Kidney (tissue), 13 donors: ENCODE measurements at regions not wholly inside any gene's neighbourhood (a gene's known extent, or its start where the extent isn't known, plus 50 kb on each side); places are given as distances from the start of the nearest gene placed in this dataset.
A peak's percentile ranks its signal among the peaks of the same experiment; 100 is the strongest.

Source experiments
- DNase-seq, 5 donors: peaks; one replicate each; pipeline ENCODE4 v3.0.0-alpha.2; 2013 to 2020
- FAIRE-seq: peaks from 2 replicates; lab custom pipeline; 2012; peaks lifted over from hg19 to GRCh38; lab: Jason Lieb, UNC
- H3K27ac ChIP-seq, 2 donors: one replicate each; pipeline ENCODE4 v1.7.0; 2013; ENCODE audit warnings: low read depth in 2 of 2, low read length in 2 of 2, inconsistent platforms in 1 of 2
- H3K27me3 ChIP-seq: one replicate; pipeline ENCODE4 v1.7.1; 2013; ENCODE audit warnings: low read length, inconsistent platforms; ENCODE audit not compliant: control insufficient read depth, insufficient read depth
- H3K36me3 ChIP-seq, 3 donors: one replicate each; pipeline versions ENCODE4 v1.7.0 to v1.7.1; 2013; ENCODE audit warnings: low read length in 3 of 3, control low read depth in 1 of 3, inconsistent platforms in 1 of 3; ENCODE audit not compliant: insufficient read depth in 3 of 3, control insufficient read depth in 2 of 3
- H3K4me1 ChIP-seq, 3 donors: one replicate each; pipeline versions ENCODE4 v1.7.0 to v1.7.1; 2013; ENCODE audit warnings: low read length in 3 of 3, inconsistent platforms in 1 of 3, low read depth in 1 of 3; ENCODE audit not compliant: control insufficient read depth in 2 of 3, insufficient read depth in 2 of 3
- H3K4me3 ChIP-seq, 3 donors: one replicate each; pipeline versions ENCODE4 v1.7.0 to v1.8.1; 2013; ENCODE audit warnings: low read length in 3 of 3, control low read depth in 1 of 3, inconsistent platforms in 1 of 3
- H3K9ac ChIP-seq, 3 donors: one replicate each; pipeline versions ENCODE4 v1.7.0 to v1.7.1; 2013; ENCODE audit warnings: low read length in 3 of 3, control low read depth in 1 of 3, inconsistent platforms in 1 of 3
- H3K9me3 ChIP-seq, 3 donors: one replicate each; pipeline versions ENCODE4 v1.7.0 to v1.7.1; 2013; ENCODE audit warnings: low read length in 3 of 3, control low read depth in 1 of 3, inconsistent platforms in 1 of 3; ENCODE audit not compliant: control insufficient read depth in 2 of 3, insufficient read depth in 1 of 3
- CTCF ChIP-seq: IDR thresholded peaks from 3 replicates; pipeline ENCODE4 v1.5.1; 2012; ENCODE audit warnings: mild to moderate bottlenecking, moderate library complexity, borderline replicate concordance; ENCODE audit not compliant: insufficient read depth; ENCODE audit errors: extremely low read depth
- intact Hi-C: fragments of 100-400 bp; cut with DNase I; formaldehyde crosslinking; loops from one replicate; pipeline ENCODE4 v1.11.1; 2022
- donor health status: control.
- donor health status: control.
- donor health status: control.
- donor health status: control.
- donor health status: control.
- donor health status: DM: yes; HTN: yes; CAD: no.
- donor health status: Normal renal cell carcinoma (clear cell type).

- no peak overlapping the region for H3K27ac ChIP-seq
- intact Hi-C loops = no loop called here
- H3K9ac ChIP-seq = no peak overlapping the region
- no peaks in the 10 kb centered on the region for H3K27me3 ChIP-seq
- FAIRE-seq (no peak), DNase-seq (no peak)
- no peaks in the 10 kb centered on the region for H3K36me3 ChIP-seq
- TF ChIP-seq CTCF = no peak
- H3K4me3 ChIP-seq = no peak overlapping the region
- no peaks in the 10 kb centered on the region for H3K4me1 ChIP-seq
- peaks cover 0 to 2% (median 0%) of the 10 kb centered on the region in 3 donors for H3K9me3 ChIP-seq
Measured at GRCh38 chr10:128643658-128644057, 517.4 kb upstream of the MKI67 start.

DNA sequence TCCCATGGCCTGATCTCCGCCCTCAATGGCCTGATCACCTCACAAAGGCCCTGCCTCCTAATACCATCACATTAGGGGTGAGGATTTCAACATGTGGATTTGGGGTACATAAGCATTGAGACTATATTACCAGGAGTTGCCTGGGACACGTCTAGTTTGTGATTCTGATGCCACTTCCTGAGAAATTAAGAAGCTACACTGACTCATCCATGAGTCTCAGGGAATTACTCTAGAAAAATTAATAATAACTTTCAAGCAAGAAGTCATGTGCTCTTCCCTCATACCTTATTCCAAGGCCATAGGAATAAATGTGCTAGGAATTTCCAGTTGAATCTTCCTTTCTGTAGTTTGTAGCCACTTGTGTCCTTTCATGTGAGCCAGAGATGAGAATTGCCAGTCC, 519.3 kb upstream of the MKI67 start:
- DNase-seq (no peak), FAIRE-seq (no peak)
- H3K9ac ChIP-seq = no peak overlapping the region
- no peaks in the 10 kb centered on the region for H3K36me3 ChIP-seq
- H3K27me3 ChIP-seq = no peaks in the 10 kb centered on the region
- intact Hi-C loops = no loop called here
- no peak overlapping the region for H3K4me3 ChIP-seq
- TF ChIP-seq CTCF = no peak
- H3K9me3 ChIP-seq = no peaks in the 10 kb centered on the region
- H3K4me1 ChIP-seq = no peaks in the 10 kb centered on the region
- H3K27ac ChIP-seq = no peak overlapping the region

DNA sequence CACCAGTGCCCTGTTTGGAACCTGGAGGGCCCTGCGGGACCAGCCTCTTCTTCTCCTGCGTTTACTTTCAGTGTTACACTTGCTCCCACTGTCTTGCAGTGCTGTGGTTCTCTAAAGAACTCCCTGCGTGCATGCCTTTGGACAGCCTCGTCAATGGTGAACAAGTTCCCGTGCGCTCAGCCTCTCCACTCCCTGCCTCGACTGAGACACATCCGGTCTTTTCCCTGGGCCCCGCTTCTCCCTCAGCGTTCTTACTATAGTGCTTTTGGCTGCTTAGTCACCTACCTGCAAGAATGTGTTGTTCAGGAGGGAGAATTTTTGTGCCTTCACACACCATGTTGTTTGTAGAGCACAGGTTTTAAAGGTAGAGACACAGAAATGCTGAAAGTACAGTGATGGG, 520.7 kb upstream of the MKI67 start:
- FAIRE-seq (no peak), DNase-seq (no peak)
- Histone ChIP-seq H3K4me1 (no peaks in the 10 kb centered on the region), H3K36me3 (no peaks in the 10 kb centered on the region), H3K9me3 (no peaks in the 10 kb centered on the region), H3K4me3 (no peak overlapping the region), H3K27me3 (no peaks in the 10 kb centered on the region), H3K27ac (no peak overlapping the region), H3K9ac (no peak overlapping the region)
- no peak for TF ChIP-seq CTCF
- intact Hi-C loops = no loop called here

DNA sequence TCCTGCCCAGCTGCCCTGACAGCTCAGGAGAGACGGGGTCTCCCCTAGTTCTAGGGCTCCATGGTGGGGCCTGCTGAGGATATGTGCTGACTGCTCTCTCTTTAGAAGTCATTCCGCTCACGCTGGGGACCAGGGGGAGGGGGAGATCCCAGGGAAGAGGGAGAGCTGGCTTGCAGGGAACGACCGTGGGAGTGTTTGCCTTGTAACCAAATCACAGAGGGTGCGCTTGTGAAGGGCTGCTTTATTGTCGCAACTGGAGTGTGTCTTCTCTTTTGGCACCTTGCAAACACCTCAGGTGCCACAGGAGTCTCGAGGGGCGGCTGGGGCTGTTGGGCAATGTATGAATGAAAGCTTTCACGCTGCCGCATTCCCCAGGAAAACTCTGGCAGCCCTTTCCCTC, 531.3 kb upstream of the MKI67 start:
- no peaks in the 10 kb centered on the region for H3K9me3 ChIP-seq
- FAIRE-seq (no peak), DNase-seq (peak in 4 of 5 donors; percentile 66 to 80 (median 77))
- H3K9ac ChIP-seq = no peak overlapping the region
- H3K27me3 ChIP-seq = no peaks in the 10 kb centered on the region
- TF ChIP-seq CTCF = no peak
- intact Hi-C loops = no loop called here
- H3K4me3 ChIP-seq = no peak overlapping the region
- no peaks in the 10 kb centered on the region for H3K36me3 ChIP-seq
- no peaks in the 10 kb centered on the region for H3K4me1 ChIP-seq
- H3K27ac ChIP-seq = no peak overlapping the region
